ENCODE measurements at regions not wholly inside any gene's neighbourhood (a gene's known extent, or its start where the extent isn't known, plus 50 kb on each side); places are given as distances from the start of the nearest gene placed in this dataset.
A peak's percentile ranks its signal among the peaks of the same experiment; 100 is the strongest.
"Not testable (repeated sequence)": the region's sequence is repeated elsewhere in the genome, so short reads cannot be mapped to it uniquely, and the experiment has no call there.

- peak; percentile 3 for DNase-seq (ENCODE audit: low read depth)
These were observed 252.8 kb downstream of the CCDC74A start for GRCh38 chr2:131780446-131780845.

GRCh38 chr2:131801210-131801744, 273.6 kb downstream of the CCDC74A start:
- DNase-seq (ENCODE audit: low read depth) = no peak
- no peak for TF ChIP-seq CTCF (IDR thresholded peaks at IDR 0.05; ENCODE audit: low read length, missing control alignments)
- no peak overlapping the region for H3K4me3 ChIP-seq (replicated peaks; ENCODE audit: low read depth, low read length)

More at GRCh38 chr2:131780446-131780845, 252.8 kb downstream of the CCDC74A start:
- H3K4me3 ChIP-seq (replicated peaks; ENCODE audit: low read depth, low read length) = not testable (repeated sequence)

GRCh38 chr2:131801745-131802350, 274.2 kb downstream of the CCDC74A start:
- DNase-seq (ENCODE audit: low read depth) = peak; percentile 62
- peak overlapping the region; percentile 56 for H3K4me3 ChIP-seq (replicated peaks; ENCODE audit: low read depth, low read length)
- peak; percentile 19 for TF ChIP-seq CTCF (IDR thresholded peaks at IDR 0.05; ENCODE audit: low read length, missing control alignments)

GRCh38 chr2:131802351-131802836, 274.7 kb downstream of the CCDC74A start:
- peak overlapping the region; percentile 56 for H3K4me3 ChIP-seq (replicated peaks; ENCODE audit: low read depth, low read length)
- DNase-seq (ENCODE audit: low read depth) = peak; percentile 30

GRCh38 chr2:131803237-131803636, 275.5 kb downstream of the CCDC74A start:
- not testable (repeated sequence) for H3K4me3 ChIP-seq (replicated peaks; ENCODE audit: low read depth, low read length); DNase-seq (ENCODE audit: low read depth)

GRCh38 chr2:131812605-131813004, 284.9 kb downstream of the CCDC74A start:
- DNase-seq (ENCODE audit: low read depth); H3K4me3 ChIP-seq (replicated peaks; ENCODE audit: low read depth, low read length): not testable (repeated sequence)

GRCh38 chr2:131813378-131813777, 285.7 kb downstream of the CCDC74A start:
- H3K4me3 ChIP-seq (replicated peaks; ENCODE audit: low read depth, low read length); DNase-seq (ENCODE audit: low read depth): not testable (repeated sequence)

GRCh38 chr2:131818267-131818973, 290.7 kb downstream of the CCDC74A start:
- not testable (repeated sequence) for H3K4me3 ChIP-seq (replicated peaks; ENCODE audit: low read depth, low read length); DNase-seq (ENCODE audit: low read depth)

GRCh38 chr2:131822237-131822721, 294.6 kb downstream of the CCDC74A start:
- DNase-seq (ENCODE audit: low read depth) = not testable (repeated sequence)

GRCh38 chr2:131823058-131823457, 295.4 kb downstream of the CCDC74A start:
- not testable (repeated sequence) for DNase-seq (ENCODE audit: low read depth); H3K4me3 ChIP-seq (replicated peaks; ENCODE audit: low read depth, low read length)

More at GRCh38 chr2:131822237-131822721, 294.6 kb downstream of the CCDC74A start:
- not testable (repeated sequence) for H3K4me3 ChIP-seq (replicated peaks; ENCODE audit: low read depth, low read length)

- H3K4me3 ChIP-seq (replicated peaks; ENCODE audit: low read depth, low read length); DNase-seq (ENCODE audit: low read depth): not testable (repeated sequence)
These were observed 297.3 kb downstream of the CCDC74A start for GRCh38 chr2:131824986-131825385.
